ENCODE measurements at regions not wholly inside any gene's neighbourhood (a gene's known extent, or its start where the extent isn't known, plus 50 kb on each side); places are given as distances from the start of the nearest gene placed in this dataset.

DNA sequence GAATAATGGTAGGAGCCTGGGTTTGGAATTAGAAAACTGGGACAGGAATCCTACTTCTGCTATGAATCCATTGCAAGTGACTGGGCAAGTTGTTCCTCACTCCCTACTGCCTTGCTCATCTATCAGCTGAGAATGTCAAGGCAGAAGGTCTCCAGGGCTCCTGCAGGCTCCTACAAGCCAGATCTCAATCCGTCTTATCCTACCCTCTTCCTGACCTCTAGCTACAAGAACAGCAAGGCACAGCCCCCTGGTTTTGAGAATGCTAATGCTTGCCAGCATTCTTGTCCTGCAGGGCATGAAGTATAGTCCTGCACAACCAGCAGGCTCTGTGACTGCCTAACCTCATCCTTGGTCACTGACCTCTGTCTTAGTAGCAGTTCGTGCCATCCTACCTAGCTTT is 141.9 kb upstream of the TNP1 start:
- TF ChIP-seq, protein P1, sequence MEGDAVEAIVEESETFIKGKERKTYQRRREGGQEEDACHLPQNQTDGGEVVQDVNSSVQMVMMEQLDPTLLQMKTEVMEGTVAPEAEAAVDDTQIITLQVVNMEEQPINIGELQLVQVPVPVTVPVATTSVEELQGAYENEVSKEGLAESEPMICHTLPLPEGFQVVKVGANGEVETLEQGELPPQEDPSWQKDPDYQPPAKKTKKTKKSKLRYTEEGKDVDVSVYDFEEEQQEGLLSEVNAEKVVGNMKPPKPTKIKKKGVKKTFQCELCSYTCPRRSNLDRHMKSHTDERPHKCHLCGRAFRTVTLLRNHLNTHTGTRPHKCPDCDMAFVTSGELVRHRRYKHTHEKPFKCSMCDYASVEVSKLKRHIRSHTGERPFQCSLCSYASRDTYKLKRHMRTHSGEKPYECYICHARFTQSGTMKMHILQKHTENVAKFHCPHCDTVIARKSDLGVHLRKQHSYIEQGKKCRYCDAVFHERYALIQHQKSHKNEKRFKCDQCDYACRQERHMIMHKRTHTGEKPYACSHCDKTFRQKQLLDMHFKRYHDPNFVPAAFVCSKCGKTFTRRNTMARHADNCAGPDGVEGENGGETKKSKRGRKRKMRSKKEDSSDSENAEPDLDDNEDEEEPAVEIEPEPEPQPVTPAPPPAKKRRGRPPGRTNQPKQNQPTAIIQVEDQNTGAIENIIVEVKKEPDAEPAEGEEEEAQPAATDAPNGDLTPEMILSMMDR (conservative IDR thresholded peaks at IDR 0.05; ENCODE audit: low read depth, low read length): no peak
- TF ChIP-seq EZH2 (IDR thresholded peaks at IDR 0.05; ENCODE audit: borderline replicate concordance, low read depth, low read length, poor library complexity, severe bottlenecking): no peak
